Adrenal gland (tissue), 5 donors: ENCODE measurements at regions not wholly inside any gene's neighbourhood (a gene's known extent, or its start where the extent isn't known, plus 50 kb on each side); places are given as distances from the start of the nearest gene placed in this dataset.

Source experiments
- POLR2A ChIP-seq, 2 donors: fragments of 450-650 bp; IDR thresholded peaks; one replicate each; pipeline ENCODE4 v1.6.1; 2017; ENCODE audit warnings: antibody characterized with exemption in 2 of 2, mild to moderate bottlenecking in 2 of 2, moderate library complexity in 1 of 2
- TF ChIP-seq, protein P1 (sequence below), 6 experiments: fragments of 450-650 bp in 4 of 6; fragments of 200-600 bp in 2 of 6; sonication (generic) in 1 of 6; IDR thresholded peaks; 1 replicate in 5 of 6; 2 replicates in 1 of 6; pipeline versions ENCODE4 v1.5.1 to v1.8.0; 2016 to 2021; ENCODE audit warnings: antibody characterized with exemption in 6 of 6, mild to moderate bottlenecking in 2 of 6, moderate library complexity in 1 of 6
- donor health status: DM: no; HTN: no; CAD: no.

DNA sequence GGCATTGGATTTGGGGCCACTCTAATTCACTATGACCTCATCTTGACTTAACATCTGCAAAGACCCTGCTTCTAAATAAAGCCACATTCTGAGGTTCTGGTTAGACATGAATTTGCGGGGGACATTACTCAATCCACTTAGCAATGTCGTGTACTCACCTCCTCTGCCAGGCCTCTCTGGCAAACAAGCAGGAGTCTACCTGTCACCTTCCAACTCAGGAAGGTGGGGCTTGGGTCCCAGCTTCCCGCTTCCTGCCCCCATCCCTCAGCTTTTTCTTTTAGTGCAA is 177.8 kb downstream of the PSMG1 start:
- TF ChIP-seq, protein P1, sequence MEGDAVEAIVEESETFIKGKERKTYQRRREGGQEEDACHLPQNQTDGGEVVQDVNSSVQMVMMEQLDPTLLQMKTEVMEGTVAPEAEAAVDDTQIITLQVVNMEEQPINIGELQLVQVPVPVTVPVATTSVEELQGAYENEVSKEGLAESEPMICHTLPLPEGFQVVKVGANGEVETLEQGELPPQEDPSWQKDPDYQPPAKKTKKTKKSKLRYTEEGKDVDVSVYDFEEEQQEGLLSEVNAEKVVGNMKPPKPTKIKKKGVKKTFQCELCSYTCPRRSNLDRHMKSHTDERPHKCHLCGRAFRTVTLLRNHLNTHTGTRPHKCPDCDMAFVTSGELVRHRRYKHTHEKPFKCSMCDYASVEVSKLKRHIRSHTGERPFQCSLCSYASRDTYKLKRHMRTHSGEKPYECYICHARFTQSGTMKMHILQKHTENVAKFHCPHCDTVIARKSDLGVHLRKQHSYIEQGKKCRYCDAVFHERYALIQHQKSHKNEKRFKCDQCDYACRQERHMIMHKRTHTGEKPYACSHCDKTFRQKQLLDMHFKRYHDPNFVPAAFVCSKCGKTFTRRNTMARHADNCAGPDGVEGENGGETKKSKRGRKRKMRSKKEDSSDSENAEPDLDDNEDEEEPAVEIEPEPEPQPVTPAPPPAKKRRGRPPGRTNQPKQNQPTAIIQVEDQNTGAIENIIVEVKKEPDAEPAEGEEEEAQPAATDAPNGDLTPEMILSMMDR (IDR thresholded peaks at IDR 0.05), result no peak
- no peak for TF ChIP-seq POLR2A (IDR thresholded peaks at IDR 0.05)
